HG03095 (cell line): ENCODE measurements at regions not wholly inside any gene's neighbourhood (a gene's known extent, or its start where the extent isn't known, plus 50 kb on each side); places are given as distances from the start of the nearest gene placed in this dataset.

Experiments used
- ATAC-seq: cut with Tn5 transposase; IDR thresholded peaks from one replicate; pipeline ENCODE4 v1.9.1; 2021; ENCODE audit warnings: moderate library complexity; ENCODE audit not compliant: unreplicated experiment

- no peak for ATAC-seq
Measured at GRCh38 chr11:8796941-8797340, 114.0 kb upstream of the AKIP1 start.

GRCh38 chr11:8799273-8799672, 111.7 kb upstream of the AKIP1 start:
- ATAC-seq = no peak

- no peak for ATAC-seq
Measured at GRCh38 chr11:8800520-8801110, 110.4 kb upstream of the AKIP1 start.

- no peak for ATAC-seq
Measured at GRCh38 chr11:8801121-8801520, 109.9 kb upstream of the AKIP1 start.

GRCh38 chr11:8802251-8802650, 108.7 kb upstream of the AKIP1 start:
- no peak for ATAC-seq

- ATAC-seq = no peak
Measured at GRCh38 chr11:8803973-8804372, 107.0 kb upstream of the AKIP1 start.

GRCh38 chr11:8805296-8805695, 105.7 kb upstream of the AKIP1 start:
- no peak for ATAC-seq

- no peak for ATAC-seq
Measured at GRCh38 chr11:8806974-8807373, 104.0 kb upstream of the AKIP1 start.

- no peak for ATAC-seq
Measured at GRCh38 chr11:8807544-8808225, 103.3 kb upstream of the AKIP1 start.

GRCh38 chr11:8808226-8808585, 102.8 kb upstream of the AKIP1 start:
- ATAC-seq = no peak

GRCh38 chr11:8809241-8809938, 101.6 kb upstream of the AKIP1 start:
- no peak for ATAC-seq

- ATAC-seq = no peak
Measured at GRCh38 chr11:8809939-8810539, 101.0 kb upstream of the AKIP1 start.

GRCh38 chr11:8810540-8811301, 100.3 kb upstream of the AKIP1 start:
- no peak for ATAC-seq

- no peak for ATAC-seq
Measured at GRCh38 chr11:8811571-8811970, 99.4 kb upstream of the AKIP1 start.

GRCh38 chr11:8812438-8812837, 98.6 kb upstream of the AKIP1 start:
- no peak for ATAC-seq

GRCh38 chr11:8813658-8814057, 97.3 kb upstream of the AKIP1 start:
- no peak for ATAC-seq

- ATAC-seq = no peak
Measured at GRCh38 chr11:8814209-8814922, 96.6 kb upstream of the AKIP1 start.

GRCh38 chr11:8814923-8815240, 96.1 kb upstream of the AKIP1 start:
- no peak for ATAC-seq

- ATAC-seq = no peak
Measured at GRCh38 chr11:8818421-8818820, 92.6 kb upstream of the AKIP1 start.

GRCh38 chr11:8820401-8820800, 90.6 kb upstream of the AKIP1 start:
- ATAC-seq = no peak

- no peak for ATAC-seq
Measured at GRCh38 chr11:8822469-8822868, 88.5 kb upstream of the AKIP1 start.
